ENCODE measurements at regions not wholly inside any gene's neighbourhood (a gene's known extent, or its start where the extent isn't known, plus 50 kb on each side); places are given as distances from the start of the nearest gene placed in this dataset.

DNA sequence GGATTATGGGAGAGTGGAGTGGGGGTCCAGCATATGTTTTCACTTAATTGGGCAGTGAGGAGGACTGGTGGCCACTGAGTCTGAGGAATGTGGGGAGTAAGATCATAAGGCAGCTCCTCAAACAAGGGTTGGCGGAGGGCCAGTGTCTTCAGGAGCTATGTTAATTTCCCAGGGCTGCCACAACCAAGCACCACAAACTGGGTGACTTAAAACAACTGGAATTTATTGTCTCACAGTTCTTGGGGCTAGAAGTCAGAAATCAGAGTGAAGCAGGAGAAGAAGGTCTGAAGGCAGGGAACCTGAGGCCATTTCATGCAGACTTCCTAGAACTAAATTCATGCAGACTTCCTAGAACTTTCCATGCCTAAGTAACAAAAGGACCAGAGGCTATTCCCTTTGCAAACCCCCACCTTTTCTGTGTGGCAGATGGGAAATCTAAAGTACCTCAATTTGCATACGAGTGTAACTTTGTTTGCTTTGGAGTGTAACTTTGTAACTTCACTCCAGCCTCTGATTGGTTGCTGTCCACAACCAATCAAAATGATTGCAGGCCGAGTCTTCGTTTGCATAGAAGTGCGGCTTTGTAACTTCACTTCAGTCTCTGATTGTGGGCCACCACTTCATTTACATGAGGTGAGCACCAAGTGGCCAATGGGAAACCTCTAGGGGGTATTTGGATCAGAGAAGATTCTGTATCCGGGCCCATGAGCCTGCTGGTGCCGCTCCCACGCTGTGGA lies 50.5 kb upstream of the ZBED5 start:
- DNase-seq (peak in 1 of 3 donors; percentile 37), ATAC-seq (ENCODE audit: insufficient read depth, low FRiP score) (no peak)
- no peaks in the 10 kb centered on the region for H3K27me3 ChIP-seq (ENCODE audit: control insufficient read depth in 3 of 3, insufficient read depth in 3 of 3, low read length in 2 of 3)
- H3K9me3 ChIP-seq (ENCODE audit: control insufficient read depth in 4 of 4, insufficient read depth in 3 of 4, low read length in 3 of 4) = no peaks in the 10 kb centered on the region
- no peak overlapping the region for H3K9ac ChIP-seq (ENCODE audit: insufficient read depth in 1 of 2, low read length in 2 of 2)
- H3K4me3 ChIP-seq = no peak overlapping the region
- H3K4me1 ChIP-seq (ENCODE audit: control insufficient read depth in 5 of 5, insufficient read depth in 5 of 5, low read length in 5 of 5) = peaks cover 0 to 16% (median 0%) of the 10 kb centered on the region in 5 donors
- no peak overlapping the region for H3K27ac ChIP-seq (ENCODE audit: low read depth in 1 of 2, low read length in 1 of 2)
- H3K36me3 ChIP-seq (ENCODE audit: control insufficient read depth in 4 of 4, insufficient read depth in 4 of 4, low read length in 4 of 4) = no peaks in the 10 kb centered on the region
- 92 to 93% methylated on average over 8 of the region's 8 CpGs for WGBS, 2 donors
- TF ChIP-seq, protein P1, sequence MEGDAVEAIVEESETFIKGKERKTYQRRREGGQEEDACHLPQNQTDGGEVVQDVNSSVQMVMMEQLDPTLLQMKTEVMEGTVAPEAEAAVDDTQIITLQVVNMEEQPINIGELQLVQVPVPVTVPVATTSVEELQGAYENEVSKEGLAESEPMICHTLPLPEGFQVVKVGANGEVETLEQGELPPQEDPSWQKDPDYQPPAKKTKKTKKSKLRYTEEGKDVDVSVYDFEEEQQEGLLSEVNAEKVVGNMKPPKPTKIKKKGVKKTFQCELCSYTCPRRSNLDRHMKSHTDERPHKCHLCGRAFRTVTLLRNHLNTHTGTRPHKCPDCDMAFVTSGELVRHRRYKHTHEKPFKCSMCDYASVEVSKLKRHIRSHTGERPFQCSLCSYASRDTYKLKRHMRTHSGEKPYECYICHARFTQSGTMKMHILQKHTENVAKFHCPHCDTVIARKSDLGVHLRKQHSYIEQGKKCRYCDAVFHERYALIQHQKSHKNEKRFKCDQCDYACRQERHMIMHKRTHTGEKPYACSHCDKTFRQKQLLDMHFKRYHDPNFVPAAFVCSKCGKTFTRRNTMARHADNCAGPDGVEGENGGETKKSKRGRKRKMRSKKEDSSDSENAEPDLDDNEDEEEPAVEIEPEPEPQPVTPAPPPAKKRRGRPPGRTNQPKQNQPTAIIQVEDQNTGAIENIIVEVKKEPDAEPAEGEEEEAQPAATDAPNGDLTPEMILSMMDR (IDR thresholded peaks at IDR 0.05; ENCODE audit: control extremely low read depth, extremely low read depth) = no peak

Measured in lung (tissue), 11 donors.